ENCODE measurements at regions not wholly inside any gene's neighbourhood (a gene's known extent, or its start where the extent isn't known, plus 50 kb on each side); places are given as distances from the start of the nearest gene placed in this dataset.

GRCh38 chrX:82161195-82161594 lies 959.3 kb downstream of the SH3BGRL start:
- TF ChIP-seq CTCF (IDR thresholded peaks at IDR 0.05; ENCODE audit: extremely low read depth, missing control alignments) = no peak
- DNase-seq (ENCODE audit: low spot score) = no peak

DNA sequence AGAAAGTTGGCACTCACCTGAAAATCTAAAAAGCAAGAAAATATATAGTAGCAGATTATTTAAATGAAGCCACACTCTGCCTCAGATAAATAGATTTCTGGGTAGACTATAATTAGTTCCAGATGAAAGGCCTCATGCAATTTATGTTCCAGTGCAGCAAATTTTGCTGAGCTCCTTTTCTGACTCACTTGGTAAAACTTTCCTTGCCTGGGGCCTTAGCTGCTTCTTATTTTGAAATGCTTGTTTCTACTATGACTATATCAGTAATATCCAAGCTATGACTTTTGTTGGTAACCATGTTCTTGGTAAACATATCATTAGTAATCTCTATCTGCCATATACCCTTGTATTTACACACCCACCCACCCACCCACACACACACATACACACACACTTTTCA lies 961.8 kb downstream of the SH3BGRL start:
- TF ChIP-seq CTCF (IDR thresholded peaks at IDR 0.05; ENCODE audit: extremely low read depth, missing control alignments) = no peak
- no peak for DNase-seq (ENCODE audit: low spot score)

- no peak for DNase-seq (ENCODE audit: low spot score)
- TF ChIP-seq CTCF (IDR thresholded peaks at IDR 0.05; ENCODE audit: extremely low read depth, missing control alignments) = no peak
Measured at GRCh38 chrX:82196866-82197265, 995.0 kb downstream of the SH3BGRL start.

- no peak for TF ChIP-seq CTCF (IDR thresholded peaks at IDR 0.05; ENCODE audit: extremely low read depth, missing control alignments)
- no peak for DNase-seq (ENCODE audit: low spot score)
Measured at GRCh38 chrX:82208975-82209374, 1007.1 kb downstream of the SH3BGRL start.

DNA sequence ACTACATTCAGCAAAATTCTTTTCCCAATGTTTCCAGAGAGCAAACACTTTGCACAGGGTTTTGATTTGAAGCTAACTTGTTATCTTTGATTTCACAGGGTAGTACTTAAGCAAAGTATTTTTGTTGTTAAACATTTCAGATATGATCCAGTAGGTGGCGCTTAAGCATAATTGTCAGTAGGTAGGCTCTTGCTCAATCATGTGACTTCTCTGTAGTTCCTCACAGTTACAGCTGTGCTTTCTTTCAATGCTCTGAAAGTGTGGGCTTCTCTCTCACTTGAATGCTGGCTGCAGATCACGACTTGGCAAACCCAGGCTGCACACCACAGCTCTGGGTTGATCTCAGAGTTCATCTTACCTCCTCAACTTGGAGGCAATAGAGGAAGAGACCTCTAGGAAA lies 1016.5 kb downstream of the SH3BGRL start:
- peak; percentile 3 for DNase-seq (ENCODE audit: low spot score)
- no peak for TF ChIP-seq CTCF (IDR thresholded peaks at IDR 0.05; ENCODE audit: extremely low read depth, missing control alignments)

DNA sequence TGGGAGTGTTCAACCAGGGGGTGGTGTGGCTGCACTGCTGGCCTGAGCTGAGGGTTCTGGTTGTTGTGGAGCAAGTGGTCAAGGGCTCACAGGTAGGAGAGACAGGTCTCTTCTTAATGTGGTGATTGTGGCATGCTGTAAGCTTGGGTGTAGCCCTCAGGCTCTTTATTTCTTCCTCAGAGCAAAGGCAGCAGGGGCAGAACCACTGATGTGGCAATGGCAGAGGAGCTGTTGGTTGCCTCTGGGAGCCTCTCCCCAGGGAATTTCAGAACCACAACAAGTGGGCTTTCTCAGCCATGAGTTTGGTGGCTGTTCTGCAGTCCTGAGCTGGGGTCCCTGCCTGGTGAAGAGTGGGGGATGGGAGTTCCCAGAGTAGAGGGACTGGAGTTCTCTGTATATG lies 1017.2 kb downstream of the SH3BGRL start:
- TF ChIP-seq CTCF (IDR thresholded peaks at IDR 0.05; ENCODE audit: extremely low read depth, missing control alignments) = no peak
- no peak for DNase-seq (ENCODE audit: low spot score)

DNA sequence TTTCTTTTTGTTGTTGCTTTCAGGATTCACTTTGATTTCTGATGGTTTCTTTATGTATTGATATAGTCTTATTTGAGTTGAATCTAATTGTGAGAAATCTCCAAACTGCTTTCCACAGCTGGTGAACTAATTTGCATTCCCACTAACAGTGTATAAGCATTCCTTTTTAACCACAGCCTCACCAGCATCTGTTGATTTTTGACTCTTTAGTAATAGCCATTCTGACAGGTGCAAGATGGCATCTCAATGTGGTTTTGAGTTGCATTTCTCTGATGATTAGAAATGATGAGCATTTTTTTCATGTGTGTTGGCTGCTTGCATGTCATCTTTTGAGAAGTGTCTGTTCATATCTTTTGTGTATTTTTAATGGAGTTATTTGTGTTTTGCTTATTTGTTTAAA lies 1023.1 kb downstream of the SH3BGRL start:
- DNase-seq (ENCODE audit: low spot score) = no peak
- no peak for TF ChIP-seq CTCF (IDR thresholded peaks at IDR 0.05; ENCODE audit: extremely low read depth, missing control alignments)

Data from GM20000 (cell line).